Stomach (tissue), 4 donors: ENCODE measurements at regions not wholly inside any gene's neighbourhood (a gene's known extent, or its start where the extent isn't known, plus 50 kb on each side); places are given as distances from the start of the nearest gene placed in this dataset.

Experiments used
- CTCF ChIP-seq, 7 experiments: fragments of 450-650 bp in 4 of 7; fragments of 200-600 bp in 3 of 7; sonication (generic) in 3 of 7; IDR thresholded peaks; one replicate each; pipeline ENCODE4 v1.5.1; 2016 to 2019; ENCODE audit warnings: antibody characterized with exemption in 7 of 7, control low read depth in 2 of 7, mild to moderate bottlenecking in 1 of 7
- EP300 ChIP-seq: sonication (generic); formaldehyde crosslinking; IDR thresholded peaks from one replicate; pipeline ENCODE4 v1.6.1; 2017; ENCODE audit warnings: antibody characterized with exemption
- POLR2A ChIP-seq, 4 donors: fragments of 450-650 bp; IDR thresholded peaks; one replicate each; pipeline ENCODE4 v1.6.1; 2016; ENCODE audit warnings: antibody characterized with exemption in 4 of 4, control low read depth in 2 of 4, mild to moderate bottlenecking in 1 of 4, moderate library complexity in 1 of 4
- POLR2AphosphoS5 ChIP-seq, 3 donors: sonication (generic); formaldehyde crosslinking; IDR thresholded peaks; one replicate each; pipeline ENCODE4 v1.6.1; 2016; ENCODE audit warnings: antibody characterized with exemption in 3 of 3

GRCh38 chr14:56352999-56353398 lies 226.6 kb upstream of the TMEM260 start:
- TF ChIP-seq EP300 (no peak), POLR2A (IDR thresholded peaks at IDR 0.05) (no peak), CTCF (IDR thresholded peaks at IDR 0.05) (no peak), POLR2AphosphoS5 (IDR thresholded peaks at IDR 0.05) (no peak)
